Astrocyte (in vitro differentiated cells and primary cell): ENCODE measurements at regions not wholly inside any gene's neighbourhood (a gene's known extent, or its start where the extent isn't known, plus 50 kb on each side); places are given as distances from the start of the nearest gene placed in this dataset.

Experiments used
- DNase-seq: peaks from one replicate; pipeline ENCODE4 v3.0.0-alpha.2; 2010; ENCODE audit warnings: low read depth
- FAIRE-seq: peaks from 2 replicates; lab custom pipeline; 2011; peaks lifted over from hg19 to GRCh38; lab: Jason Lieb, UNC
- H2AFZ ChIP-seq: 2 replicates; pipeline ENCODE4 v1.6.0; 2012; ENCODE audit warnings: low read depth, low read length, inconsistent platforms
- H3K27ac ChIP-seq: 2 replicates; pipeline ENCODE4 v1.5.1; 2011; ENCODE audit warnings: low read depth, low read length, inconsistent platforms
- H3K27me3 ChIP-seq: 2 replicates; pipeline ENCODE4 v1.6.0; 2011; ENCODE audit warnings: low read length, inconsistent platforms; ENCODE audit not compliant: insufficient read depth
- H3K36me3 ChIP-seq: 2 replicates; pipeline ENCODE4 v1.5.1; 2011; ENCODE audit warnings: low read length, inconsistent platforms; ENCODE audit not compliant: insufficient read depth
- H3K4me1 ChIP-seq: 2 replicates; pipeline ENCODE4 v1.5.1; 2011; ENCODE audit warnings: low read length, inconsistent platforms; ENCODE audit not compliant: insufficient read depth
- H3K4me2 ChIP-seq: 2 replicates; pipeline ENCODE4 v1.6.0; 2012; ENCODE audit warnings: low read length, inconsistent platforms
- H3K4me3 ChIP-seq: 2 replicates; pipeline ENCODE4 v1.5.1; 2011; ENCODE audit warnings: low read depth, mild to moderate bottlenecking, low read length, inconsistent platforms; ENCODE audit not compliant: insufficient read depth
- H3K79me2 ChIP-seq: 2 replicates; pipeline ENCODE4 v1.6.0; 2012; ENCODE audit warnings: mild to moderate bottlenecking, low read length, inconsistent platforms; ENCODE audit not compliant: insufficient read depth
- H3K9ac ChIP-seq: 2 replicates; pipeline ENCODE4 v1.6.0; 2012; ENCODE audit warnings: mild to moderate bottlenecking, low read length, inconsistent platforms
- H3K9me3 ChIP-seq: 2 replicates; pipeline ENCODE4 v1.5.1; 2012; ENCODE audit warnings: low read depth, mild to moderate bottlenecking, low read length, inconsistent platforms; ENCODE audit not compliant: insufficient read depth
- H4K20me1 ChIP-seq: 2 replicates; pipeline ENCODE4 v1.6.0; 2012; ENCODE audit warnings: low read length, inconsistent platforms; ENCODE audit not compliant: insufficient read depth
- H3K27ac Mint-ChIP-seq: one replicate; pipeline ENCODE4 v1.8.0; 2021; ENCODE audit warnings: mild to moderate bottlenecking, mixed read lengths; ENCODE audit not compliant: unreplicated experiment
- H3K27me3 Mint-ChIP-seq: one replicate; pipeline ENCODE4 v1.8.0; 2021; ENCODE audit warnings: low read depth, mixed read lengths; ENCODE audit not compliant: unreplicated experiment
- H3K36me3 Mint-ChIP-seq: one replicate; pipeline ENCODE4 v1.8.0; 2021; ENCODE audit warnings: low read depth, mixed read lengths; ENCODE audit not compliant: unreplicated experiment
- H3K4me1 Mint-ChIP-seq: one replicate; pipeline ENCODE4 v1.8.0; 2021; ENCODE audit warnings: low read depth, mixed read lengths; ENCODE audit not compliant: unreplicated experiment
- H3K4me3 Mint-ChIP-seq: one replicate; pipeline ENCODE4 v1.8.0; 2021; ENCODE audit warnings: mild to moderate bottlenecking, moderate library complexity, mixed read lengths; ENCODE audit not compliant: unreplicated experiment
- H3K9me3 Mint-ChIP-seq: one replicate; pipeline ENCODE4 v1.8.0; 2021; ENCODE audit warnings: mild to moderate bottlenecking, mixed read lengths; ENCODE audit not compliant: unreplicated experiment
- EZH2 ChIP-seq: IDR thresholded peaks from 2 replicates; pipeline ENCODE4 v1.6.1; 2012; ENCODE audit warnings: mild to moderate bottlenecking, low read length, inconsistent platforms; ENCODE audit not compliant: insufficient read depth
- TF ChIP-seq, protein P1 (sequence below): IDR thresholded peaks from 2 replicates; pipeline ENCODE4 v1.5.1; 2011; ENCODE audit warnings: low read depth, mild to moderate bottlenecking, inconsistent platforms, low read length, moderate library complexity; ENCODE audit not compliant: insufficient read depth

DNA sequence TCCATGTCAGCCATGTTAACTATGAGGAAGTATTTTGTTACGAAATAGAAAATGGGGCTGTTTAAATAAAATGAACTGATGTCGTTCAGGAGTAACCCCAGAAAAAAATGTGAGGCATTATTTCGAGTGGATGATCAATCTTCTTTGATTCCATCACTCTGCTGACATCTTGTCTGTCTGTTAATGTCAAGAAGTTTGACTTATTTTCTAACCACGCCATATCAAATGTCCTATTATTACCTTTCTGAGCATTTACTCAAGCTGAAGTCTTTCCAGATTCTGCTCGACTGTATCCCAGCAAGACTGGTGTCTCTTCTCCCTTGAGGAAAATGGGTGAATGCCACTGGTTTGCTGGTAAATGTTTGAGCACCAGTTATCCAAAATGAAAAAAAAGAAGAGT is 672.9 kb upstream of the SOX11 start:
- Histone ChIP-seq H3K27me3 (no peaks in the 10 kb centered on the region), H3K4me2 (no peak overlapping the region), H3K4me1 (no peaks in the 10 kb centered on the region), H3K79me2 (no peaks in the 10 kb centered on the region), H3K27ac (no peak overlapping the region), H3K9ac (no peak overlapping the region), H3K36me3 (no peaks in the 10 kb centered on the region), H4K20me1 (no peaks in the 10 kb centered on the region), H3K9me3 (peaks cover 14% of the 10 kb centered on the region), H3K4me3 (no peak overlapping the region), H2AFZ (no peak overlapping the region)
- no peak for FAIRE-seq
- H3K4me1 Mint-ChIP-seq = no peaks in the 10 kb centered on the region
- H3K9me3 Mint-ChIP-seq = peaks cover 10% of the 10 kb centered on the region
- no peaks in the 10 kb centered on the region for H3K36me3 Mint-ChIP-seq
- TF ChIP-seq, protein P1, sequence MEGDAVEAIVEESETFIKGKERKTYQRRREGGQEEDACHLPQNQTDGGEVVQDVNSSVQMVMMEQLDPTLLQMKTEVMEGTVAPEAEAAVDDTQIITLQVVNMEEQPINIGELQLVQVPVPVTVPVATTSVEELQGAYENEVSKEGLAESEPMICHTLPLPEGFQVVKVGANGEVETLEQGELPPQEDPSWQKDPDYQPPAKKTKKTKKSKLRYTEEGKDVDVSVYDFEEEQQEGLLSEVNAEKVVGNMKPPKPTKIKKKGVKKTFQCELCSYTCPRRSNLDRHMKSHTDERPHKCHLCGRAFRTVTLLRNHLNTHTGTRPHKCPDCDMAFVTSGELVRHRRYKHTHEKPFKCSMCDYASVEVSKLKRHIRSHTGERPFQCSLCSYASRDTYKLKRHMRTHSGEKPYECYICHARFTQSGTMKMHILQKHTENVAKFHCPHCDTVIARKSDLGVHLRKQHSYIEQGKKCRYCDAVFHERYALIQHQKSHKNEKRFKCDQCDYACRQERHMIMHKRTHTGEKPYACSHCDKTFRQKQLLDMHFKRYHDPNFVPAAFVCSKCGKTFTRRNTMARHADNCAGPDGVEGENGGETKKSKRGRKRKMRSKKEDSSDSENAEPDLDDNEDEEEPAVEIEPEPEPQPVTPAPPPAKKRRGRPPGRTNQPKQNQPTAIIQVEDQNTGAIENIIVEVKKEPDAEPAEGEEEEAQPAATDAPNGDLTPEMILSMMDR = no peak
- TF ChIP-seq EZH2 = no peak
- no peak for DNase-seq
- H3K4me3 Mint-ChIP-seq = no peak overlapping the region
- H3K27ac Mint-ChIP-seq = no peak overlapping the region
- H3K27me3 Mint-ChIP-seq = no peaks in the 10 kb centered on the region

DNA sequence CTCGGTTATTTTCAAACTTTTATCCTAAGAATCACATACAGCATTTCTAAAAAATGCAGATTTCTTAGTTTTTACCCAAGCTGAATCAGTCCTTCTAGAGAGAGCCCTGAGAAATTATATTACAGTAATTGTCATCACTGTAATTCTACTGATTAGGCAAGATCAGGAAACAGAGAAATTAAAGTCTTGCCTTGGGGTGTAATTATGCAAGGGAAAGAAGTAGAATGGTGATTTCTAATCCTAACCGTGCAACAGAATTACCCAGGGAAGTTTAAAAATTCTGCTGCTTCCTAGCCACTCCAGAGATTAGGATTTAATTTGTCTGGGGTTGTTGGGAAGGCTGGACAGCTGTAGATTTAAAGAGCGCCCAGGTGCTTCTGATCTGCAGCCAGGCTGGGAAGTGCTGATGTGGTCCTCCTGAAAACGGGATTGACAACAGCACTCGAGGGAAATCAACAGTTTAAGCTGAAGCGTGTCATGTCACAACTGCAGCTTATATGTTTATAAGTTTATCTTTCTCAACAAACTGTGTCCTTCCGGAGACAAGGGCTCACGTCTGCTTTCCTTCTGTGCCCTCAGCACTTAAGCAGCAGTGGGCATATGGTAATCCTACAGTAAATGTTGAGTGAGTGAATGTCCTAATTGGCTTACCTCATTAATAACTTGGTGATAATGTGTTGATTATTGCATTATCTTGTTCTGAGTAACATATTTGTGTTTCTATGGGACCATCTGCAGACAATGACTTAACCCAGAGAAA is 671.9 kb upstream of the SOX11 start:
- Histone ChIP-seq H2AFZ (no peak overlapping the region), H3K27ac (no peak overlapping the region), H3K79me2 (no peaks in the 10 kb centered on the region), H3K9ac (no peak overlapping the region), H3K4me2 (no peak overlapping the region), H3K27me3 (no peaks in the 10 kb centered on the region), H3K9me3 (peaks cover 14% of the 10 kb centered on the region), H4K20me1 (no peaks in the 10 kb centered on the region), H3K36me3 (no peaks in the 10 kb centered on the region), H3K4me1 (no peaks in the 10 kb centered on the region), H3K4me3 (no peak overlapping the region)
- no peak overlapping the region for H3K4me3 Mint-ChIP-seq
- no peaks in the 10 kb centered on the region for H3K36me3 Mint-ChIP-seq
- TF ChIP-seq, protein P1 = no peak
- no peak for TF ChIP-seq EZH2
- peaks cover 10% of the 10 kb centered on the region for H3K9me3 Mint-ChIP-seq
- no peaks in the 10 kb centered on the region for H3K4me1 Mint-ChIP-seq
- H3K27ac Mint-ChIP-seq = no peak overlapping the region
- no peak for FAIRE-seq
- H3K27me3 Mint-ChIP-seq = no peaks in the 10 kb centered on the region
- DNase-seq = no peak

DNA sequence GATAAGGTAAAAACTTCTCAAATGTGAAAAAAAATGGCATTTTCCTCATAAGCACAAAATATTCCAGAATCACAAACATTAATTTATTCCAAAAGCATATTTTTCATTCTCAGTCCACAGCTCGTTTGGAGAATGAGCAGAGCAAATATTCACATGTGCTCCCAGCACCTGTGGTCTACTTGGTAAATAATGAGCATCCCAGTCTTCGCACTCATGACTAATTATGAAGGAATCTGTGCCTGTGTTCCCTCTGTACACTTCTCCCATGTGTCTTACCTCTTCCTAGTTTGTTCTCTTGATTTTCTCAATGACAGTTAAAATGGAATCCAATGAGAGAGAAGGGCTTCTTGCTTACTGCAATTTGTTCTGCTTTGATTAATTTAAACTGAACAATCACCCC is 671.0 kb upstream of the SOX11 start:
- Histone ChIP-seq H2AFZ (no peak overlapping the region), H4K20me1 (no peaks in the 10 kb centered on the region), H3K4me3 (no peak overlapping the region), H3K27me3 (no peaks in the 10 kb centered on the region), H3K36me3 (no peaks in the 10 kb centered on the region), H3K4me1 (no peaks in the 10 kb centered on the region), H3K4me2 (no peak overlapping the region), H3K9me3 (peaks cover 14% of the 10 kb centered on the region), H3K79me2 (no peaks in the 10 kb centered on the region), H3K27ac (no peak overlapping the region), H3K9ac (no peak overlapping the region)
- Mint-ChIP-seq H3K27ac (no peak overlapping the region), H3K36me3 (no peaks in the 10 kb centered on the region), H3K4me3 (no peak overlapping the region), H3K27me3 (no peaks in the 10 kb centered on the region), H3K4me1 (no peaks in the 10 kb centered on the region), H3K9me3 (peaks cover 10% of the 10 kb centered on the region)
- no peak for TF ChIP-seq EZH2
- TF ChIP-seq, protein P1 = no peak
- no peak for FAIRE-seq
- no peak for DNase-seq
